ENCODE measurements at regions not wholly inside any gene's neighbourhood (a gene's known extent, or its start where the extent isn't known, plus 50 kb on each side); places are given as distances from the start of the nearest gene placed in this dataset.
"Not testable (repeated sequence)": the region's sequence is repeated elsewhere in the genome, so short reads cannot be mapped to it uniquely, and the experiment has no call there.

- no peak for DNase-seq (ENCODE audit: low spot score)
Observed at GRCh38 chr14:105937253-105938054, 411.1 kb downstream of the TMEM121 start.

- DNase-seq (ENCODE audit: low spot score), result no peak
Observed at GRCh38 chr14:105938055-105938863, 411.9 kb downstream of the TMEM121 start.

- DNase-seq (ENCODE audit: low spot score), result no peak
Observed at GRCh38 chr14:105938959-105939358, 412.6 kb downstream of the TMEM121 start.

GRCh38 chr14:105939810-105940508, 413.6 kb downstream of the TMEM121 start:
- DNase-seq (ENCODE audit: low spot score), result no peak

- DNase-seq (ENCODE audit: low spot score), result no peak
Observed at GRCh38 chr14:105940534-105941225, 414.3 kb downstream of the TMEM121 start.

- no peak for DNase-seq (ENCODE audit: low spot score)
Observed at GRCh38 chr14:105941226-105942166, 415.1 kb downstream of the TMEM121 start.

- DNase-seq (ENCODE audit: low spot score), result not testable (repeated sequence)
Observed at GRCh38 chr14:105942725-105943124, 416.3 kb downstream of the TMEM121 start.

- no peak for DNase-seq (ENCODE audit: low spot score)
Observed at GRCh38 chr14:105943973-105944602, 417.7 kb downstream of the TMEM121 start.

- DNase-seq (ENCODE audit: low spot score), result no peak
Observed at GRCh38 chr14:105944632-105945610, 418.5 kb downstream of the TMEM121 start.

GRCh38 chr14:105945896-105946295, 419.5 kb downstream of the TMEM121 start:
- no peak for DNase-seq (ENCODE audit: low spot score)

- no peak for DNase-seq (ENCODE audit: low spot score)
Observed at GRCh38 chr14:105947599-105947998, 421.2 kb downstream of the TMEM121 start.

- DNase-seq (ENCODE audit: low spot score), result not testable (repeated sequence)
Observed at GRCh38 chr14:105948955-105949354, 422.6 kb downstream of the TMEM121 start.

GRCh38 chr14:105950364-105950892, 424.0 kb downstream of the TMEM121 start:
- not testable (repeated sequence) for DNase-seq (ENCODE audit: low spot score)

GRCh38 chr14:105951399-105951798, 425.0 kb downstream of the TMEM121 start:
- no peak for DNase-seq (ENCODE audit: low spot score)

GRCh38 chr14:105952222-105952621, 425.8 kb downstream of the TMEM121 start:
- DNase-seq (ENCODE audit: low spot score), result no peak

GRCh38 chr14:105952826-105953225, 426.4 kb downstream of the TMEM121 start:
- no peak for DNase-seq (ENCODE audit: low spot score)

GRCh38 chr14:105961625-105962024, 435.2 kb downstream of the TMEM121 start:
- not testable (repeated sequence) for DNase-seq (ENCODE audit: low spot score)

GRCh38 chr14:105962532-105962931, 436.1 kb downstream of the TMEM121 start:
- DNase-seq (ENCODE audit: low spot score), result no peak

GRCh38 chr14:105968291-105968690, 441.9 kb downstream of the TMEM121 start:
- DNase-seq (ENCODE audit: low spot score), result no peak
